ENCODE measurements at regions not wholly inside any gene's neighbourhood (a gene's known extent, or its start where the extent isn't known, plus 50 kb on each side); places are given as distances from the start of the nearest gene placed in this dataset.

DNA sequence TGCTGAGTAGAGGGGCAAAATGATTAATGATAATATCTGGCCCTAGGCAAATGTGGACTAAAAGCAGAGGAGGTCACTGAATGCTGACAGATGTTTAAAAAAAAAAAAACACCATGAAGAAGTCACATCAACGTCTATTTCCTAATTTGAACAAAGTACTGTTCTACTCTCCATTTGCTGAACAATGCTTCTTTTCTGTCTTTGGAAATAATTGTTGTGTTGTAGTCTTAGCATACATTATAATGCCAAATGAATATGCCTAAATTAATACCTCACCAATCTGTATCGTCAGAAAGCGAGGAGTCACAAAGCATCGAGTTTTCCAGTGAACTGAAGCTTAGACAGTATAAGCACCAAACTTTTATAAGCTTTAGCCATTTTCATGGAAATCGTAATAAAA lies 140.9 kb upstream of the JADE1 start:
- no peaks in the 10 kb centered on the region for H3K4me1 ChIP-seq
- no peak overlapping the region for H3K4me3 ChIP-seq
- TF ChIP-seq CTCF (IDR thresholded peaks at IDR 0.05): no peak
- ATAC-seq (no peak), DNase-seq (no peak)
- intact Hi-C loops (cut with DNase I): loop anchor here in 3 of 10 donors (10.0 kb wide), 2 partner anchors 136 to 214 kb away; partner anchors contain the start of gene JADE1 (in 3 of the 3)
- H3K9me3 ChIP-seq: peaks cover 0 to 8% (median 0%) of the 10 kb centered on the region in 11 donors
- H3K27ac ChIP-seq: no peak overlapping the region
- no peaks in the 10 kb centered on the region for H3K27me3 ChIP-seq
- WGBS, 2 donors: 89 to 91% methylated on average over 5 of the region's 5 CpGs
- no peaks in the 10 kb centered on the region for H3K36me3 ChIP-seq

DNA sequence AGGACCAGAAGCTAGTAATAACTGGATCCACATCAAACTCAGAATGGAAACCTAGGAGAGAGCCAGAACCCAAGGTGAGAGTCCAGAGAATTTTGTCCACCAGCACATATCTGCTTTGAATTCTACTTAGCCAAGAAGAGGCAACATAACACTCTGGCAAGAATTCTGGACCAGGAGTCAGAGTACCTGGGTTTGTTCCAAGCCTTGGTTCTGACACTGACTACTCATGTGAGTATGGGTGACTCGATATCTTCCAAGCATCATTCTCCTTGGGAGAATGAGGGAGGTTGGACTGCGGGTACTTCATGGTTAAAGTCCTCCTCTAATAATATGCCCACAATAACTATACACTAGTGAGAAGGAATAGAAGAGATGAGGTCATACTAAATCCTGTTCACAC lies 144.0 kb upstream of the JADE1 start:
- DNase-seq: no peak
- H3K9me3 ChIP-seq: peaks cover 0 to 8% (median 0%) of the 10 kb centered on the region in 11 donors
- no peak for ATAC-seq
- H3K4me3 ChIP-seq: no peak overlapping the region
- TF ChIP-seq CTCF (IDR thresholded peaks at IDR 0.05): no peak
- intact Hi-C loops (cut with DNase I): loop anchor here in 3 of 10 donors (10.0 kb wide), 2 partner anchors 139 to 211 kb away; partner anchors contain the start of gene JADE1 (in 3 of the 3)
- no peaks in the 10 kb centered on the region for H3K36me3 ChIP-seq
- WGBS, 2 donors: 62 to 97% methylated on average over 2 of the region's 2 CpGs
- no peaks in the 10 kb centered on the region for H3K27me3 ChIP-seq
- no peak overlapping the region for H3K27ac ChIP-seq
- peaks cover 0 to 17% (median 0%) of the 10 kb centered on the region in 9 donors for H3K4me1 ChIP-seq

GRCh38 chr4:128663325-128663724 lies 146.2 kb upstream of the JADE1 start:
- intact Hi-C loops (cut with DNase I): loop anchor here in 3 of 10 donors (10.0 kb wide), 2 partner anchors 141 to 209 kb away; partner anchors contain the start of gene JADE1 (in 3 of the 3)
- Histone ChIP-seq H3K27me3 (no peaks in the 10 kb centered on the region), H3K27ac (no peak overlapping the region), H3K4me1 (peaks cover 0 to 37% (median 7%) of the 10 kb centered on the region in 9 donors), H3K9me3 (peaks cover 0 to 8% (median 0%) of the 10 kb centered on the region in 11 donors), H3K4me3 (no peak overlapping the region), H3K36me3 (no peaks in the 10 kb centered on the region)
- ATAC-seq (no peak), DNase-seq (no peak)
- TF ChIP-seq CTCF (IDR thresholded peaks at IDR 0.05): no peak
- 69 to 86% methylated on average over 3 of the region's 3 CpGs for WGBS, 2 donors

GRCh38 chr4:128661479-128661878 lies 148.0 kb upstream of the JADE1 start:
- DNase-seq (no peak), ATAC-seq (no peak)
- Histone ChIP-seq H3K27ac (peak overlapping the region in 6 of 10 donors; percentile 4 to 72 (median 61)), H3K36me3 (no peaks in the 10 kb centered on the region), H3K9me3 (peaks cover 0 to 8% (median 0%) of the 10 kb centered on the region in 11 donors), H3K27me3 (no peaks in the 10 kb centered on the region), H3K4me3 (no peak overlapping the region), H3K4me1 (peaks cover 0 to 51% (median 11%) of the 10 kb centered on the region in 9 donors)
- TF ChIP-seq CTCF (IDR thresholded peaks at IDR 0.05): no peak
- 83 to 85% methylated on average over 6 of the region's 6 CpGs for WGBS, 2 donors
- intact Hi-C loops (cut with DNase I): loop anchor here in 3 of 10 donors (10.0 kb wide), 2 partner anchors 143 to 207 kb away; partner anchors contain the start of gene JADE1 (in 3 of the 3)

Measured in heart right ventricle (tissue), 16 donors.